ENCODE measurements at regions not wholly inside any gene's neighbourhood (a gene's known extent, or its start where the extent isn't known, plus 50 kb on each side); places are given as distances from the start of the nearest gene placed in this dataset.

GRCh38 chr4:81290813-81291212, 75.8 kb upstream of the PRKG2 start:
- TF ChIP-seq POLR2A (IDR thresholded peaks at IDR 0.05) = no peak
- TF ChIP-seq CTCF (IDR thresholded peaks at IDR 0.05) = no peak
- no peak for TF ChIP-seq POLR2AphosphoS5 (IDR thresholded peaks at IDR 0.05)
- no peak for TF ChIP-seq EP300 (IDR thresholded peaks at IDR 0.05)

Measured in sigmoid colon (tissue), 4 donors.